Iris pigment epithelial cell (primary cell): ENCODE measurements at regions not wholly inside any gene's neighbourhood (a gene's known extent, or its start where the extent isn't known, plus 50 kb on each side); places are given as distances from the start of the nearest gene placed in this dataset.
"Not testable (repeated sequence)": the region's sequence is repeated elsewhere in the genome, so short reads cannot be mapped to it uniquely, and the experiment has no call there.

ENCODE experiments used
- DNase-seq: peaks from one replicate; pipeline ENCODE4 v3.0.0-alpha.2; 2011; ENCODE audit warnings: low read depth

DNA sequence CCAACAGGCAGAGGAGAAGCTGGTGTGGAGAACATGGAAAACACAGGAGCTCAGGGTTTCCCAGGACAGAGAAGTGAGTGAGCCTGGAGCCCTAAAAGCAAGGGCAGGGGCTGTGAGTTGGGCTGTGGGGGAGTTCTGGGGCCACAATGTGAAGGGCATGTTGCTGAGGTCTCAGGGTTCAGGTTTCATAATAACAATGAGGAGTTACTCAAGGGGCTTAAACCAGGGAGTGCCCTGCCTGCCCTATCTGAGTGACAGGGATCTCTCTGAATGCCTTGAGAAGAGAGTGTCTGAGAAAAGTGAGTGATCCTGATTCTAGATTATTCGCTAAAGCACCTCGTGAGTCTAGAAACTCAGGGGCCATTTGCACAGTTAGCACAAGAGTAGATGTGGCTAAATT lies 129.6 kb downstream of the VPREB1 start:
- DNase-seq = no peak

DNA sequence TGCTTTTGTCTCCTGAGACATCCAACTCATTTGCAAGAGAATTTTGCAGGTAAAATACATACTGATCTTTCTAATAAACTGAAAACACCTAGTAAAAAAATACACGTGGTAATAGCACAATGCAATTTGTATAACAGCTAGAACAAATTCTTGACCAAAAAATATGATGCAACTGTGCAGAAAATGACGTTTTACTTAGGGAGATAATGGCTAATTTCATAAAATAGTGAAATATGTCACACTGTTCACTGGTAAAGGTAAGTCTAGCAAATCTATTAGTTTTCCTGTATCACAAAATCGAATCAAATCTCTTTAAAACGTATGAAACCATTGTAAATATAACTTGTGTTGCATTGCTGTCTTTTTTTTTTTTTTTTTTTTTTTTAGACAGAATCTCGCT lies 130.0 kb downstream of the VPREB1 start:
- DNase-seq = no peak

DNA sequence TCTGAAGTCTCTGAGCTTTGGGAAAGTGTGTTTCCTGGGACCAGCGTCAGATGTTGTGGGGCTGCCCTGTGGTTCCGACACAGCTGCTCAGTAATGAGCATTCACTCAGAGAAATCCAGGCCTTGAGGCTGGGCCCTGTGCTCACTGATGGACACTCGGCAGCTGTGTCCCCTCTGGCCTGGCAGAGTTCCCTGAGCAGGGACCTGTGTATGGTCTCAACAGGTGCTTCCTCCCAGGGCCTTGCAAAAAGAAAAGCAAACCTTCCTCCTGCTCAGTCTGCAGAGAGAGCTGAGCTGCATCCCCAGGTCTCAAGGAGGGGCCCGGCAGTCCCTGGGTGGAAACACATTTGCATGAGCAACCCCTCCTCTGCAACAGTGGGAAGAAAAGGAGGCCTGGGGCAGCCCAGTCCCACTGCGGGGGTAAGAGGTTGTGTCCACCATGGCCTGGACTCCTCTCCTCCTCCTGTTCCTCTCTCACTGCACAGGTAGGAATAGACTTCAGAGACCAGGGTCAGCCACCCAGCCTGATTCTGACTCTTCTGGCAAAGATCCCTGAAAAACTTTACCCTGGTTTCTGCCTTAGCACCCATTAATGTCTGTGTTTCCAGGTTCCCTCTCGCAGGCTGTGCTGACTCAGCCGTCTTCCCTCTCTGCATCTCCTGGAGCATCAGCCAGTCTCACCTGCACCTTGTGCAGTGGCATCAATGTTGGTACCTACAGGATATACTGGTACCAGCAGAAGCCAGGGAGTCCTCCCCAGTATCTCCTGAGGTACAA lies 131.2 kb downstream of the VPREB1 start:
- DNase-seq = no peak

DNA sequence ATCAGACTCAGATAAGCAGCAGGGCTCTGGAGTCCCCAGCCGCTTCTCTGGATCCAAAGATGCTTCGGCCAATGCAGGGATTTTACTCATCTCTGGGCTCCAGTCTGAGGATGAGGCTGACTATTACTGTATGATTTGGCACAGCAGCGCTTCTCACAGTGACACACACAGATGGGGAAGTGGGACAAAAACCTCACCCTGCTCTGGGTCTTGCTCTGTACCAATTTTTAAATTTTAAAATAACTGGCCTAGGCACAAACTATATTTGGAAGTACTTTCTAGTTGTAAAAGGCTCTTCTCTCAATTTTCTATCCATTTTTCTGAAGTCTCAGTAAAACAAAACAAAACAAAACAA lies 131.7 kb downstream of the VPREB1 start:
- no peak for DNase-seq

DNA sequence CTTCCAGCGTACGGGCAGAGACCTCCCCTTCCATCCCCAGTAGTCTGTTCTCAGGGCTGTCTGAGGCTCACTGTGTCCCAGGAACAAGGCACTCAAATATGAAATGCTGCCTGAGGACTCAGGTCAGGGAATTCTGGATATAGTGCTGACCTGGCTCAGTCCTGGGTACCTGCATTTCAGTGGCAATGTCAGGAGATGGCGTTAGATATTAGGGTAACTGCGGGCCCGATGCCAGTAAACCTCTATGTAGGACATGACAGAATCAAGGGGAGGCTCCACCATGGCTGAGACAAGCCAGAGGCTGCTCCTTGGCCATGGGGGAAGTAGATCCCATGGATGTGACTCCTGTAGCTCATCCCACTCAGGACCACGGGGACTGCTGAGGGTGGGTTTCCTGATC lies 131.7 kb downstream of the ZNF280B start:
- not testable (repeated sequence) for DNase-seq

DNA sequence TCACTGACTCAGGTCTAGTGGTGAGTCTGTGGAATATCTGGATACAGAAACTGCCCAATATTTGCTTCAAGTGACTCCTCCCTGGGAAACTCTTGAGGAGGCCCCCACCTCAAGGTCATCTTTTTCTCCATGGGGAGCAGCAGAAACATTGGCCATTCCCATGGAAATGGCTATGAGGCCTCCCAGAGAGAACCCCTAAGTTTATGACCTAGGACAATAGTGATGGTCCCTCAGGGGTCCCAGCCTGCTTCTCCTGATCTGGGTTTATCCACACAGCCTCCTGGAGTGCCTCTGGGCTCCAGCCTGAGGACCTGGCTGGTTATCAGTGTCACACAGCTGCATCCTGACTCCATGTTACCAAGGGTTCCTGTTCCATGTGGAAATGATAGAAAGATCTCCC lies 131.2 kb downstream of the ZNF280B start:
- no peak for DNase-seq

DNA sequence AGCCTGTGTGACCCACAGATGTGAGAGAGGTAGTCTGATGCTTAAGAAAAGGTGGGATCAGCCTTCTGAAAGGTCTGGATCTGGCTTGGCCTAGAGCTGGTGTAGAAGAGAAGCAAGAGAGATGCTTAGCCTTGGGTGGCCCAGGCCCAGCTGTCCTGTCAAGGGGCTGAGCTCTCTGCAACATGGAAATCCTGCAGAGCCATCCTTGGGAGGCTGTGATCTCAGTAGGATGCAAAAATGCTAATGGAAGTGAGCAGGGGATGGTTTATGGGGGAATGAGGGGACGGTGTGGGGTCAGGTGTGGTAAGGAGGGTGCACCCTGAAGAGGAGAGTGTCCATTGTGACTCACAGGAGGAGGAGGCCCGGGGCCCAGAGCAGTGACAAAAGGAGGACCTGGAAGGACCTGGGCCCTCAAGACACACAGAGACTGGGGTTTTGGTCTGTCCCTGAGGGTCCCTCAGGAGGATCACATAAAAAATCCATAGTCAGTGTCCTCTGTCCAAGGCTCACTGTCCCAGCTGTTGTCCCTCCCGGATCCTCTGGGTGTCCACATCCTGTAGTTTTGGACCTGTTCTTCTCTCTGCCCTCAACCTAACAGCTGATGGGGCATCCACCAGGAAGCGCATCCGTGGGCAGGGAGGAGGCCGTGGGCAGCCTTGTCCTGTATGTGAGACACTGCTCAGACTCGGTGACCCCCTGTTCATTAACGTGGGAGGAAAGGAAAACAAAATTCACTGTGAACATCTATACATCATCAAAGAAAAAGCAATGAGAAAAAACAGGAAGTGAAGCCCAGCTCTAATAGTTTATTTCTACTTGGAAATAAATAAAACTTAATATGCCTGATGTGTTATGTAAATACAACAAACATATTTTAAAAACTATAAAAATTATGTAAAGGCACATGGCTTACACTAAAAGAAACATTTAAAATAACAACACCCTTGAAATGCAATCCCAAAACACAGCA lies 129.8 kb downstream of the ZNF280B start:
- no peak for DNase-seq

DNA sequence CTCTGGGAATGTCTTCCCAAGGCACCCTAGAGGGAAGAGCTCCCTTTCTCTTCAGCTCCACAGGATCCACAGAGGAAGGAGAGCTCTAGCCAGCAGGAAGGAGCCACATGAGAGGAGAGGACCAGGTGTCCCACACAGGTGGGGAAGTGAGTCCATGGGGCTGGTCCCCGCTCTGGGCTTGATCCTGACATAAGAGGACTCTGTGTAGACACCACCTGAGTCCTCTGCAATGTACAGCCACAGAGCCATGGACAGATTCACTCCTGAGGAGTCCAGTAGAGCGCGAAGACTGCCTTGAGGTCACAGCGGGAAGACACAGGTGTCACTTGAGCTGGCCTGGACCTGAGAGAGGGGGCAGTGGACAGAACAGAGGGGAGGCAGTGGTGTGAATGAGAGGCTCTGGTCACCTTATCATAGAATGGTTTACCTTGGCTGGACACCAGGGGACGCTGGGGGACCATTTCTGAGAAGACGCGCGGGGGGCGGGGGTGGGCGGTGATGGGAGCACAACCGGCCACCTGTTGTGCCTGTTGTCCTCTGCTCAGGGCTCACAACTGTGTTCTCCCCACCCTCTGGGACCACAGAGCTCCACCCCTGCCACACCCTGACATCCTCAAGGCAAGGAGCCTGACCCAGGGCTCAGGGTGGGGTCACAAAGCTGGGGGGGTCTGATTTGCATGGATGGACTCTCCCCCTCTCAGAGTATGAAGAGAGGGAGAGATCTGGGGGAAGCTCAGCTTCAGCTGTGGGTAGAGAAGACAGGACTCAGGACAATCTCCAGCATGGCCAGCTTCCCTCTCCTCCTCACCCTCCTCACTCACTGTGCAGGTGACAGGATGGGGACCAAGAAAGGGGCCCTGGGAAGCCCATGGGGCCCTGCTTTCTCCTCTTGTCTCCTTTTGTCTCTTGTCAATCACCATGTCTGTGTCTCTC lies 128.2 kb downstream of the ZNF280B start:
- DNase-seq = no peak

DNA sequence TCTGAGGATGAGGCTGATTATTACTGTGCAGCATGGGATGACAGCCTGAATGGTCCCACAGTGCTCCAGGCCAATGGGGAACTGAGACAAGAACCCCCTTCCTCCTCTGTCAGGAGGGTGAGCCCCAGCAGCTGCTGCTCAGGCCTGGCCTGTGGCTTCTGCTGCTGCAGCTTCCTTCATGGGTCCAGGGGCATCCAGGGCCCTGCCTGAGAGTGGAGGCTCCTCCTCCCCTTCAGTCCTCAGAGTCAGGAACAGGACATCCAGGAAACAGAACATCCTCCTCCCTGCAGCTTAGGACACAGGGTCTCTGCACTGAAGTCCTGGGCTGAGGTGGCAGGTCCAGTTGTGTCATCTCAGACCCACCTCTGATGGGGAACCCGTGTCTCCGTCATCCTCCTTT lies 127.2 kb downstream of the ZNF280B start:
- DNase-seq = not testable (repeated sequence)

DNA sequence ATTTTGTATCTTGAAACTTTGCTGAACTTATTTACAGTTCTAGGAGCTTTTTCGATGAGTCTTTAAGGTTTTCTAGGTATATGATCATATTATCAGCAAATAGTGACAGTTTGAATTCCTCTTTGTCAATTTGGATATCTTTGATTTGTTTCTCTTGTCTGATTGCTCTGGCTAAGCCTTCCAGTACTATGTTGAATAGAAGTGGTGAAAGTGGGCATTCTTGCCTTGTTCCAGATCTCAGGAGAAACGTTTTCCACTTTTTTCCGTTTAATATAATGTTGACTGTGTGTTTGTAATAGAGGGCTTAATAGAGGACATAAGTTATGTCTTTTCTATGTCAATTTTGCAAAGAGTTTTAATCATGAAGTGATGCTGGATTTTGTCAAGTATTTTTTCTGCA lies 124.3 kb downstream of the ZNF280B start:
- no peak for DNase-seq

DNA sequence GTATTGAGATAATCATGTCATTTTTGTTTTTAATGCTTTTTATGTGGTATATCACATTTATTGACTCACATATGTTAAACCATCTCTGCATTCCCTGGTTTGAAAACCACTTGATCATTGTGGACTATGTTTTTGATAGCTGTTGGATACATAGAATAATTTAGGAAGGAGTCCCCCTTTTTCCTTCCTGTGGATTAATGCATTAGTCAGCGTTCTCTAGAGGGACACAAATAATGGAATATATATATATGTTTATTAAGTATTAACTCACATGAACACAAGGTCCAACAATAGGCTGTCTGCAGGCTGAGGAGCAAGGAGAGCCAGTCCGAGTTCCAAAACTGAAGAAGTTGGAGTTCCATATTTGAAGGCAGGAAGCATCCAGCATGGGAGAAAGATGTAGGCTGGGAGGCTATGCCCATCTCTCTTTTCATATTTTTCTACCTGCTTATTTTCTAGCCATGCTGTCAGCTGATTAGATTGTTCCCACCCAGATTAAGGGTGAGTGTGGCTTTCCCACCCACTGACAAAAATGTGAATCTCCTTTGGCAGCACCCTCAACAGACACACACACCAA lies 123.8 kb downstream of the ZNF280B start:
- DNase-seq = no peak

DNA sequence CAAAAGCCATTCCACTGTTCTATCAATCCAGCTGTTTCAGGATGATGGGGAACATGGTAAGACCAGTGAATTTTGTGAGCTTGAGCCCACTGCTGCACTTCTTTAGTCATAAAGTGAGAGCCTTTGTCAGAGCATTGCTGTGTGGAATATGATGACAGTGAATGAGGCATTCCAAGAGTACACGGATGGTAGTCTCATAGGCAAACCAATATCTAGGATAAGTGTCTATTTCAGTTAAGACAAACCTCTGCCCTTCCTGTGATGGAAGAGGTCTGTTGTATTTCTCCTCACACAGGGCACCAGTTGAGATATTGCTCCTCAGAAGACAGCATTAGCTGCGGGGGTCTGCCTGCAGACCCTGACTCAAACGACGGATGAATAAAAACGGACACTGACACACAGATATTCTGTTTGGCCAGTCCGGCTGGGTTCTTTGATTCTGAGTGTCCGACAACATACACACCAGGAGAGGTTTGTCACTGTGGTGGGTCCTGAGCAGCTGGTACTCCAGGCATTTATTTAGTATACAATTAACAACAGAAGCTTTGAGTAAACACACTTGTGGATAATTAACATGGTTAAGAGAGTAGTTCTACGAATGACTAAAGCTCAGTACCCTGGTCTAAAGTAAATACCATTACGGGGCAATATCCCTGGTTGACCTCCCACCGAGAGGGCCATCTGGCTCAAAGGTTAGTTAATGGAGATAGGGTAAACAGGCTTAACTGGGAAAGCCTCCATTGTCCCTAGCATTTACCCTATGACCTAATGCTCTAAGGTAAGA lies 121.7 kb downstream of the ZNF280B start:
- DNase-seq = no peak

DNA sequence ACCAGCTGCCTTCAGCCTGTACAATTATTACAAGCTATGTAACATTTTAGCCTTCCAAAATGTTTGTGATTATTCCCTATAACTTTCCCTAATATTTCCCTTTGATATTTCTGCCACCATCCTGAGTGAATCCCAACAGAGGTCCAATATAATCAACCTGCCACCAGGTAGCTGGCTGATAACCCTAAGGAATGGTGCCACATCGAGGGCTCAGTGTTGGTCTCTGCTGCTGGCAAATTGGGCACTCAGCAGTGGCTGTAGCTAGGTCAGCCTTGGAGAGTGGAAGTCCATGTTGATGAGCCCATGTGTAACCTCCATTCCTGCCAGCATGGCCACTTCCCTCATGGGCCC lies 121.2 kb downstream of the ZNF280B start:
- no peak for DNase-seq

DNA sequence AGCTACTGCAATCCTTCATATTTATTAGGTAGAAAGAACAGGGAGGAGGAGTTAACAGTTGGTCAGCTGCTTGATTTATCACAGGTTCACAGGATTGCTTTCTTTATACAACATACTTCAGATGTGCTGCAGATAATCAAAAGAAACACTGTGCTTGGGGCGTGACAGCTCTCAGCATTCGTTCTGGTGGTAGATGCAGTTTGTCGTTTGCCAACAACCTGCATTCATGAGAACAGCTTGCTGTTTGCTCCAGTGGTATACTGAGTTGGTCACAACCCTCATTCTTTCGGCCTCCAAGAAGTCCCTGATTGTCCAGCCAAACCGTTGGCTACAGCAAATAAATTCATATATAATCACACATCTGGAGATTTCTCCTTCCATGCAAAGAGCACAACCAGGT lies 120.5 kb downstream of the ZNF280B start:
- no peak for DNase-seq

DNA sequence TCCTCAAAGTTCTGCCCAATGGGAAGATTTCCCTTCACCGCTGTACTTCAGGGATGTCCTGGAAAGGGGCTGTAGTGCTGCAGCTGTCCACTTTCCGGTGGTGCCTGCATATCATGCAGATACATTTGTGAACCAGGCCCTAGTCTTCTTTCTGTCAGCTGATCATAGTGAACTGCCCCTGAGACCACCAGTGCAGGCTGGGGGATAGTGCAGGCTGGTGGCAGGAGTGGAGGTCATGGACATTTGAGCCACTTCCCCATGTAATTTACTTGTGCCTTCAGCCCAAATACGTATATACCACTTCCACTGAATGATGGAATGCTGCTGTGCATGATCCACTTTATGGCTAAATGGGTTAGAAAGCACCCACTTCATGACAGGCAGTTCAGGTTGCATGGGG lies 120.0 kb downstream of the ZNF280B start:
- DNase-seq = no peak

DNA sequence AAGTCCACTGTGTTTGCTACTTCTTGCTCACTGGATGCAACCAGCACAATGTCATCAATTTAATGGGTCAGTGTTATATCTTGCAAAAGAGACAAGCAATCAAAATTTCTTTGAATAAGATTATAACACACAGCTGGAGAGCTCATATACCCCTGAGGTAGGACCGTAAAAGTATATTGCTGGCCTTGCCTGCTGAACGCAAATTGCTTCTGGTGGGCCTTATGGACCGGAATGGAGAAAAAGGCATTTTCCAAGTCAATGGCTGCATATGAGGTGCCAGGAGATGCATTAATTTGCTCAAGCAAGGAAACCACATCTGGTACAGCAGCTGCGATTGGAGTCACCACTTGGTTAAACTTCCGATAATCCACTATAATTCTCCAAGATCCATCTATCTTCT lies 119.1 kb downstream of the ZNF280B start:
- DNase-seq = no peak

DNA sequence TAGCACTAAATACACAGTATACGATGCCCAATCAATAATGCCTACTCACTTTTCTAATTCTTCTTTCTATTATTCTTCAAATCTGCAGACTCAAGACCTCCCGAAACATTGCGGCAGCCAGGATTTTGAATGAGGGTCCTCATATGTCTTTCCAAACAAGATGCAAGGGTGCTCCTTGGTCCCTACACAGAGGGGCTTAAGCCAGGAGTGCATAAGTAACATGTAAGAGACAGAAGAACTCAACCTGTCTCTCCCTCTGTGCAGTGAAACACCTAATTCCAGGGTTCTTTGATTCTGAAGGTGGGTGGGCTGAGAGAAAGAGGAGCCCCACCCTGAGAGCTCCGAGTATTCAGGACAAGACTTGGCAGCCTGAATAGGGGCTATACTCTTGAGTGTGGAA lies 117.6 kb downstream of the ZNF280B start:
- DNase-seq = no peak

DNA sequence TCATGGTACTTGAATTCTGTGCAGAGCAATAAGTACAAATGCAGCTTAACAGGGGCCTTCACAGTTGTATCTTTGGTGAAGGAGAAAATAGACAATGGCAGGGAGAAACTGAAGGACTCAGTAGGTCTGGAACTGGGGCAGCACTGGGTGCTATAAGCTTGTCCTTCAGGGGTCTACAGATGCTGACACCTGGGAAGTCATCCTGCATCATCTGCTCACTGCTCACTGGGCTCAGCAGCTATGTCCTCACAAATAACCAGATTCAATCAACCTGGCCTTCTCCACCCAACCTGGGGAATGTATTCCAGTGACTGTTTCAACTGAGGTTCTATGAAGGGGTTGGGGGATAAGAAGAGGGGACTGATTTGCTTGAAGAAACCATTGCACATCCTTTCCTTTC lies 117.0 kb downstream of the ZNF280B start:
- DNase-seq = no peak

DNA sequence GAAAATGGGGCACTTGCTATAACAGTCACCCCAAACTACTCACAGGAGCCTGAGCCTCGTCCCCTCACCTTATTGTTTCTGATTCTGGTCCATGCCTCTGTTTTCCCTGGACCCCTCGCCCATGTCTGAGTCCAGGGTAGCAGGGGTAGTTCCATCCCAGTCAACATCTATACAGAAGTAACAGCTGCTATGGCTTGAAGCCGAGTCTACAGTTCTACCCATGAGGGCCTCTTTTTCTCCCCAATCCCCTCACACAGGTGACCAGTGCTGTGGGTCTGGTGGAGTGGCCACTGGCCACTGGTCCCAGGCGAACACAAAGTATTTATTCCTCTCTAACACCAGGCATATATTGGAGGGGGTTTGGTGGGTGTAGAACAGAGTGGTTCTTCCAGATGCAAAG lies 116.4 kb downstream of the ZNF280B start:
- no peak for DNase-seq

DNA sequence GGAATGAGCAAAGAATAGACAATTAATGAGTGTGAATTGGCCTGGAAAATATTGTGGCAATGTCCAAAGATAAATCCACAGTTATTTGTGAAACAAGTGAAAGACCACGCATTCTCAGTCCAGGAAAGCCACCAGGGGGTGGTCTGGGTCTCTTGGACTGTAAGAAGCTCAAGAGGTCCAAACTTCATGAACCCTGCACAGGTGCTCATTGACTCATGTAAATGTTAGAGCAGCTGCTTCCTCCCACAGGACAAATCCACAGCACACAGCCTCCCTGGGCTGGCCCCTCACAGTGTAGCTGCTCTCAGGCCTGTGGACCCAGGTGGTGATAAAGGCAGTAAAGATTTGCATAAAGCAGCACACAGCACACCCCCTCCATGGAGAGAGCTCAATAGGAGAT lies 114.0 kb downstream of the ZNF280B start:
- DNase-seq = no peak

DNA sequence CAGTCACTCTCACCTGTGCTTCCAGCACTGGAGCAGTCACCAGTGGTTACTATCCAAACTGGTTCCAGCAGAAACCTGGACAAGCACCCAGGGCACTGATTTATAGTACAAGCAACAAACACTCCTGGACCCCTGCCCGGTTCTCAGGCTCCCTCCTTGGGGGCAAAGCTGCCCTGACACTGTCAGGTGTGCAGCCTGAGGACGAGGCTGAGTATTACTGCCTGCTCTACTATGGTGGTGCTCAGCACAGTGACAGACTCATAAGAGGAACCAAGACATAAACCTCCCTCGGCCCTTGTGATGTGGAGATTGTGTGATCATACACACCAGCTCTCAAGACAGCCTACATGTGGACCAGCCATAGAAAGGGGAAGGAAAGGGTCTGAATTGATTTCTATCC lies 113.3 kb downstream of the ZNF280B start:
- no peak for DNase-seq
